MV-4-11 (cell line): ENCODE measurements at regions not wholly inside any gene's neighbourhood (a gene's known extent, or its start where the extent isn't known, plus 50 kb on each side); places are given as distances from the start of the nearest gene placed in this dataset.

ENCODE experiments used
- DNase-seq: peaks from one replicate; lab custom pipeline; 2025; lab: John Stamatoyannopoulos, UW

- no peak for DNase-seq
These were observed 205.7 kb upstream of the FAM83B start for GRCh38 chr6:54640911-54641310.

- no peak for DNase-seq
These were observed 200.3 kb upstream of the FAM83B start for GRCh38 chr6:54646069-54646950.

GRCh38 chr6:54646951-54647664 is 199.5 kb upstream of the FAM83B start:
- DNase-seq: no peak

GRCh38 chr6:54654381-54654780 is 192.2 kb upstream of the FAM83B start:
- no peak for DNase-seq

GRCh38 chr6:54655162-54655561 is 191.4 kb upstream of the FAM83B start:
- no peak for DNase-seq

GRCh38 chr6:54665278-54665677 is 181.3 kb upstream of the FAM83B start:
- no peak for DNase-seq

GRCh38 chr6:54680531-54680930 is 166.0 kb upstream of the FAM83B start:
- no peak for DNase-seq

GRCh38 chr6:54681267-54681666 is 165.3 kb upstream of the FAM83B start:
- DNase-seq: no peak

GRCh38 chr6:54681987-54682386 is 164.6 kb upstream of the FAM83B start:
- no peak for DNase-seq

GRCh38 chr6:54689620-54690019 is 157.0 kb upstream of the FAM83B start:
- DNase-seq: no peak

GRCh38 chr6:54690596-54690995 is 156.0 kb upstream of the FAM83B start:
- no peak for DNase-seq

GRCh38 chr6:54694928-54695532 is 151.5 kb upstream of the FAM83B start:
- no peak for DNase-seq

- peak; percentile 71 for DNase-seq
These were observed 150.8 kb upstream of the FAM83B start for GRCh38 chr6:54695815-54696214.

GRCh38 chr6:54697424-54697823 is 149.1 kb upstream of the FAM83B start:
- no peak for DNase-seq

- DNase-seq: no peak
These were observed 147.6 kb upstream of the FAM83B start for GRCh38 chr6:54698974-54699373.

- DNase-seq: no peak
These were observed 146.4 kb upstream of the FAM83B start for GRCh38 chr6:54700158-54700557.

GRCh38 chr6:54702772-54703171 is 143.8 kb upstream of the FAM83B start:
- DNase-seq: no peak

GRCh38 chr6:54706391-54706790 is 140.2 kb upstream of the FAM83B start:
- no peak for DNase-seq

- no peak for DNase-seq
These were observed 139.5 kb upstream of the FAM83B start for GRCh38 chr6:54706844-54707605.

- no peak for DNase-seq
These were observed 136.1 kb upstream of the FAM83B start for GRCh38 chr6:54710456-54710855.

GRCh38 chr6:54716010-54716409 is 130.6 kb upstream of the FAM83B start:
- no peak for DNase-seq

- DNase-seq: no peak
These were observed 129.7 kb upstream of the FAM83B start for GRCh38 chr6:54716877-54717276.
